WI38 (cell line): ENCODE measurements at regions not wholly inside any gene's neighbourhood (a gene's known extent, or its start where the extent isn't known, plus 50 kb on each side); places are given as distances from the start of the nearest gene placed in this dataset.
"Not testable (repeated sequence)": the region's sequence is repeated elsewhere in the genome, so short reads cannot be mapped to it uniquely, and the experiment has no call there.

Experiments used
- H3K4me3 ChIP-seq: 2 replicates; pipeline ENCODE4 v1.5.1; 2011; ENCODE audit warnings: low read depth, mild to moderate bottlenecking, control low read depth, low read length
- CTCF ChIP-seq: IDR thresholded peaks from 2 replicates; pipeline ENCODE4 v1.5.1; 2012; ENCODE audit warnings: low read depth, mild to moderate bottlenecking, control low read depth, low read length

- no peak overlapping the region for H3K4me3 ChIP-seq
- TF ChIP-seq CTCF, result no peak
Observed at GRCh38 chr2:67159929-67160328, 237.2 kb upstream of the ETAA1 start.

- TF ChIP-seq CTCF, result no peak
- no peak overlapping the region for H3K4me3 ChIP-seq
Observed at GRCh38 chr2:67164771-67165522, 232.2 kb upstream of the ETAA1 start.

GRCh38 chr2:67165523-67165990 lies 231.6 kb upstream of the ETAA1 start:
- no peak overlapping the region for H3K4me3 ChIP-seq
- no peak for TF ChIP-seq CTCF

- not testable (repeated sequence) for H3K4me3 ChIP-seq
Observed at GRCh38 chr2:67166511-67166910, 230.6 kb upstream of the ETAA1 start.

- no peak for TF ChIP-seq CTCF
- no peak overlapping the region for H3K4me3 ChIP-seq
Observed at GRCh38 chr2:67169417-67170140, 227.6 kb upstream of the ETAA1 start.

GRCh38 chr2:67179526-67179925 lies 217.6 kb upstream of the ETAA1 start:
- no peak for TF ChIP-seq CTCF
- H3K4me3 ChIP-seq, result no peak overlapping the region

GRCh38 chr2:67180841-67181240 lies 216.3 kb upstream of the ETAA1 start:
- no peak for TF ChIP-seq CTCF
- no peak overlapping the region for H3K4me3 ChIP-seq

- no peak for TF ChIP-seq CTCF
- H3K4me3 ChIP-seq, result no peak overlapping the region
Observed at GRCh38 chr2:67182884-67183283, 214.2 kb upstream of the ETAA1 start.
